ENCODE measurements at regions not wholly inside any gene's neighbourhood (a gene's known extent, or its start where the extent isn't known, plus 50 kb on each side); places are given as distances from the start of the nearest gene placed in this dataset.

GRCh38 chr15:95298729-95299128, 1031.8 kb upstream of the NR2F2 start:
- 76% methylated on average over 4 of the region's 4 CpGs for WGBS
- H3K36me3 ChIP-seq: no peaks in the 10 kb centered on the region
- peaks cover 10% of the 10 kb centered on the region for H3K27me3 ChIP-seq
- DNase-seq (ENCODE audit: low spot score in 2 of 2): no peak
- H3K27ac ChIP-seq: no peak overlapping the region
- peaks cover 16% of the 10 kb centered on the region for H3K4me1 ChIP-seq
- H3K4me3 ChIP-seq: no peak overlapping the region
- no peaks in the 10 kb centered on the region for H3K9me3 ChIP-seq
- TF ChIP-seq POLR2AphosphoS5 (IDR thresholded peaks at IDR 0.05): no peak
- no peak for TF ChIP-seq POLR2A (IDR thresholded peaks at IDR 0.05)
- no peak for TF ChIP-seq EP300 (IDR thresholded peaks at IDR 0.05)
- TF ChIP-seq, protein P1, sequence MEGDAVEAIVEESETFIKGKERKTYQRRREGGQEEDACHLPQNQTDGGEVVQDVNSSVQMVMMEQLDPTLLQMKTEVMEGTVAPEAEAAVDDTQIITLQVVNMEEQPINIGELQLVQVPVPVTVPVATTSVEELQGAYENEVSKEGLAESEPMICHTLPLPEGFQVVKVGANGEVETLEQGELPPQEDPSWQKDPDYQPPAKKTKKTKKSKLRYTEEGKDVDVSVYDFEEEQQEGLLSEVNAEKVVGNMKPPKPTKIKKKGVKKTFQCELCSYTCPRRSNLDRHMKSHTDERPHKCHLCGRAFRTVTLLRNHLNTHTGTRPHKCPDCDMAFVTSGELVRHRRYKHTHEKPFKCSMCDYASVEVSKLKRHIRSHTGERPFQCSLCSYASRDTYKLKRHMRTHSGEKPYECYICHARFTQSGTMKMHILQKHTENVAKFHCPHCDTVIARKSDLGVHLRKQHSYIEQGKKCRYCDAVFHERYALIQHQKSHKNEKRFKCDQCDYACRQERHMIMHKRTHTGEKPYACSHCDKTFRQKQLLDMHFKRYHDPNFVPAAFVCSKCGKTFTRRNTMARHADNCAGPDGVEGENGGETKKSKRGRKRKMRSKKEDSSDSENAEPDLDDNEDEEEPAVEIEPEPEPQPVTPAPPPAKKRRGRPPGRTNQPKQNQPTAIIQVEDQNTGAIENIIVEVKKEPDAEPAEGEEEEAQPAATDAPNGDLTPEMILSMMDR (IDR thresholded peaks at IDR 0.05): no peak

- no peak for DNase-seq (ENCODE audit: low spot score in 2 of 2)
- Histone ChIP-seq H3K27ac (no peak overlapping the region), H3K27me3 (peaks cover 5% of the 10 kb centered on the region), H3K36me3 (no peaks in the 10 kb centered on the region), H3K9me3 (no peaks in the 10 kb centered on the region), H3K4me3 (no peak overlapping the region), H3K4me1 (peaks cover 16% of the 10 kb centered on the region)
- no peak for TF ChIP-seq POLR2AphosphoS5 (IDR thresholded peaks at IDR 0.05)
- TF ChIP-seq, protein P1 (IDR thresholded peaks at IDR 0.05): no peak
- TF ChIP-seq EP300 (IDR thresholded peaks at IDR 0.05): no peak
- no peak for TF ChIP-seq POLR2A (IDR thresholded peaks at IDR 0.05)
- 76% methylated on average over 4 of the region's 4 CpGs for WGBS
These were observed 1029.5 kb upstream of the NR2F2 start for GRCh38 chr15:95300958-95301357.

DNA sequence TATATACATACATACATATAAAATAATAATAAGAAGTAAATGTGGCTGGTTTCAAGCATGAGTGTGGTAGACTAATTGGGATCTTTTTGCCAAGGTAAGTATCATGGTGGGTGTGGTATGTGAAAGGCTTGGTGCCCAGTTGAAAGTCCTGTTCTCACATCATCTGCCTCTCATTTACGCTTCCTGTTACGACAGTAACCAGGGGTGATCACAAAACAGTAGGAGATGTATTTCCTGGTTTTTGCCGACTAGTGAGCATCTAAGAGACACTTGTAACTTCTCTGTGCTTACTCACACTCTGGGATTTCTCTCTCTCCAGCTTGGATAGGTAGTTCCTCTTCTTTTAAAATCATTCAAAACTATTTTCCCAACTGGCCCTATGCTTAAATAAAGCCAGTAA, 1028.3 kb upstream of the NR2F2 start:
- TF ChIP-seq POLR2AphosphoS5 (IDR thresholded peaks at IDR 0.05) (no peak), EP300 (IDR thresholded peaks at IDR 0.05) (no peak), POLR2A (IDR thresholded peaks at IDR 0.05) (no peak)
- TF ChIP-seq, protein P1 (IDR thresholded peaks at IDR 0.05): no peak
- 51% methylated on average over 3 of the region's 3 CpGs for WGBS
- H3K27ac ChIP-seq: peak overlapping the region; percentile 20

GRCh38 chr15:95302809-95303208, 1027.7 kb upstream of the NR2F2 start:
- Histone ChIP-seq H3K4me3 (no peak overlapping the region), H3K36me3 (no peaks in the 10 kb centered on the region), H3K9me3 (no peaks in the 10 kb centered on the region), H3K27ac (no peak overlapping the region), H3K27me3 (peaks cover under 1% of the 10 kb centered on the region), H3K4me1 (peaks cover 7% of the 10 kb centered on the region)
- TF ChIP-seq, protein P1 (IDR thresholded peaks at IDR 0.05): no peak
- 76% methylated on average over 6 of the region's 6 CpGs for WGBS
- DNase-seq (ENCODE audit: low spot score in 2 of 2): no peak

More for the DNA sequence above, 1028.3 kb upstream of the NR2F2 start:
- Histone ChIP-seq H3K9me3 (no peaks in the 10 kb centered on the region), H3K4me3 (no peak overlapping the region), H3K27me3 (peaks cover 5% of the 10 kb centered on the region), H3K4me1 (peaks cover 7% of the 10 kb centered on the region), H3K36me3 (no peaks in the 10 kb centered on the region)
- no peak for DNase-seq (ENCODE audit: low spot score in 2 of 2)

DNA sequence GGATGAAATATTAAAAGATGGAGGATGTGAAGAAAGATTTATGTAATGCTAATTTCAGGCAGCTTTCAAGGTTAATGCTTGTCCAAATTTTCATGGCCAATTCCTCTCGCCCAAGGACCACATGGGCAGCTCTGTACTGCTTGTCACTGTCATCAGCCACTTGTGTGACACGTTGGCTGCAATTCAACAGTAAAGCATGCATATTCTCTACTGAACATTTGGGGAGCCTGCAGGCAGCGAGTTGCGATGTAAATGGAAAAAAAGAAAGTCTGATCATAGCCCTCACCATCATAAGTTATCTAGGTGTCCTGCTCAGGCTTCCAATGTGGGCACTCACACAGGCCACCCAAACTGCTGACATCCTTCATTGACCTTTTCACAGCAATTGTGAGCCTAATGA, 1026.8 kb upstream of the NR2F2 start:
- Histone ChIP-seq H3K36me3 (no peaks in the 10 kb centered on the region), H3K9me3 (no peaks in the 10 kb centered on the region), H3K27ac (peak overlapping the region; percentile 82), H3K27me3 (no peaks in the 10 kb centered on the region), H3K4me3 (no peak overlapping the region), H3K4me1 (peaks cover 7% of the 10 kb centered on the region)
- TF ChIP-seq, protein P1 (IDR thresholded peaks at IDR 0.05): no peak
- TF ChIP-seq POLR2A (IDR thresholded peaks at IDR 0.05) (no peak), POLR2AphosphoS5 (IDR thresholded peaks at IDR 0.05) (no peak), EP300 (IDR thresholded peaks at IDR 0.05) (no peak)
- no peak for DNase-seq (ENCODE audit: low spot score in 2 of 2)
- 55% methylated on average over 4 of the region's 4 CpGs for WGBS

All from suprapubic skin (tissue), 4 donors.